ENCODE measurements at regions not wholly inside any gene's neighbourhood (a gene's known extent, or its start where the extent isn't known, plus 50 kb on each side); places are given as distances from the start of the nearest gene placed in this dataset.

GRCh38 chr2:139814458-139814857 is 1034.3 kb upstream of the NXPH2 start:
- no peak for DNase-seq

GRCh38 chr2:139813340-139813739 is 1033.2 kb upstream of the NXPH2 start:
- DNase-seq, result no peak

- DNase-seq, result peak; percentile 51
Measured at GRCh38 chr2:139805441-139805840, 1025.3 kb upstream of the NXPH2 start.

- no peak for DNase-seq
Measured at GRCh38 chr2:139798391-139798790, 1018.2 kb upstream of the NXPH2 start.

GRCh38 chr2:139790807-139791752 is 1010.9 kb upstream of the NXPH2 start:
- no peak for DNase-seq

GRCh38 chr2:139790136-139790535 is 1009.9 kb upstream of the NXPH2 start:
- DNase-seq, result no peak

- no peak for DNase-seq
Measured at GRCh38 chr2:139778732-139779131, 998.5 kb upstream of the NXPH2 start.

GRCh38 chr2:139773720-139774277 is 993.6 kb upstream of the NXPH2 start:
- DNase-seq, result peak; percentile 78

GRCh38 chr2:139769633-139770032 is 989.4 kb upstream of the NXPH2 start:
- no peak for DNase-seq

- DNase-seq, result no peak
Measured at GRCh38 chr2:139763705-139764104, 983.5 kb upstream of the NXPH2 start.

- DNase-seq, result no peak
Measured at GRCh38 chr2:139759000-139759505, 978.9 kb upstream of the NXPH2 start.

GRCh38 chr2:139746901-139747300 is 966.7 kb upstream of the NXPH2 start:
- DNase-seq, result no peak

- DNase-seq, result no peak
Measured at GRCh38 chr2:139744273-139744672, 964.1 kb upstream of the NXPH2 start.

GRCh38 chr2:139742216-139743172 is 962.3 kb upstream of the NXPH2 start:
- DNase-seq, result no peak

- no peak for DNase-seq
Measured at GRCh38 chr2:139737659-139738058, 957.5 kb upstream of the NXPH2 start.

- no peak for DNase-seq
Measured at GRCh38 chr2:139730197-139730596, 950.0 kb upstream of the NXPH2 start.

- no peak for DNase-seq
Measured at GRCh38 chr2:139721411-139721995, 941.3 kb upstream of the NXPH2 start.

GRCh38 chr2:139720056-139720455 is 939.9 kb upstream of the NXPH2 start:
- no peak for DNase-seq

- no peak for DNase-seq
Measured at GRCh38 chr2:139704606-139705005, 924.4 kb upstream of the NXPH2 start.

- DNase-seq, result no peak
Measured at GRCh38 chr2:139694327-139694726, 914.1 kb upstream of the NXPH2 start.

GRCh38 chr2:139686205-139686604 is 906.0 kb upstream of the NXPH2 start:
- no peak for DNase-seq

All from NCI-H1105 (cell line).